Kidney glomerular epithelial cell (primary cell): ENCODE measurements at regions not wholly inside any gene's neighbourhood (a gene's known extent, or its start where the extent isn't known, plus 50 kb on each side); places are given as distances from the start of the nearest gene placed in this dataset.

ENCODE experiments used
- DNase-seq: peaks from one replicate; lab custom pipeline; 2025; lab: John Stamatoyannopoulos, UW

GRCh38 chr19:30630289-30631032 is 258.3 kb downstream of the ZNF536 start:
- DNase-seq: no peak

GRCh38 chr19:30629086-30629485 is 256.9 kb downstream of the ZNF536 start:
- DNase-seq: no peak

- DNase-seq: no peak
Observed at GRCh38 chr19:30626626-30626966, 254.4 kb downstream of the ZNF536 start.

GRCh38 chr19:30625947-30626625 is 253.9 kb downstream of the ZNF536 start:
- no peak for DNase-seq

GRCh38 chr19:30622276-30622675 is 250.1 kb downstream of the ZNF536 start:
- DNase-seq: no peak

GRCh38 chr19:30621326-30621920 is 249.2 kb downstream of the ZNF536 start:
- DNase-seq: no peak

- DNase-seq: no peak
Observed at GRCh38 chr19:30620354-30620753, 248.2 kb downstream of the ZNF536 start.

- no peak for DNase-seq
Observed at GRCh38 chr19:30609656-30610270, 237.6 kb downstream of the ZNF536 start.

- no peak for DNase-seq
Observed at GRCh38 chr19:30608471-30608870, 236.3 kb downstream of the ZNF536 start.
